HuH-7 (cell line): ENCODE measurements at regions not wholly inside any gene's neighbourhood (a gene's known extent, or its start where the extent isn't known, plus 50 kb on each side); places are given as distances from the start of the nearest gene placed in this dataset.

ENCODE experiments used
- DNase-seq: peaks from one replicate; pipeline ENCODE4 v3.0.0; 2011; ENCODE audit warnings: low spot score

- no peak for DNase-seq
These were observed 476.4 kb upstream of the FSTL5 start for GRCh38 chr4:162640152-162640551.

DNA sequence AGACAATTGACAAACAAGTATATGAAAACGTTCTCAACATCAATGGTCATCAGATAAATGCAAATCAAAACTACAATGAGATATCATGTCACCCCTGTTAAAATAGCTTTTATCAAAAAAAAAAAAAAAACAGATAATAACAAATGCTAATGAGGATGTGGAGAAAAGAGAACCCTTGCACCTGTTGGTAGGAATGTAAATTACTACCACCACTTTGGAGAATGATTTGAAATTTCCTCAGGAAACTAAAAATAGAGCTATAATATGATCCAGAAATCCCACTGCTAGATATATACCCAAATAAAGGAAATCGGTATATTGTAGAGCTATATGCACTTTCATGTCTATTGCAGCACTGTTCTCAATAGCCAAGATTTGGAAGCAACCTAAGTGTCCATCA, 470.6 kb upstream of the FSTL5 start:
- DNase-seq, result no peak

- no peak for DNase-seq
These were observed 458.9 kb upstream of the FSTL5 start for GRCh38 chr4:162622664-162623063.

- DNase-seq, result no peak
These were observed 446.3 kb upstream of the FSTL5 start for GRCh38 chr4:162610116-162610515.

- no peak for DNase-seq
These were observed 422.5 kb upstream of the FSTL5 start for GRCh38 chr4:162586266-162586665.

DNA sequence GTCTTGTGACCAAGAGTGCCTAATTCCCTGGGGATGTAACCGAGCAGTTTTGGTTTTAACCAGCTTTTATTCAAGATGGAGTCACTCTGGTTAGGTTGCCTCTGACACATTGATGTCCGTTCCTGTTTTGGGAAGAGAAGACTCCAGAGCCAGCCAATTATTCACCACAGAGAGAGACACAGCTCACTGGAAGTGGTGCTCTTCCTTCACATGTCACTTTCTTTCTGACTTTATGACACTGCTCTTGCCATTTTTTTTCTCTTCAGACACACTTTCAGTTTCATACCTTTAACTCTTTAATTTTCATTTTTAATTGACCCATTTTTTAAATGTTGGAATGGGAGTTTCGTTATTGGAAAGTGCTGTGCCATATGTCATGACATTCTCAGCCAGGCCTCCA, 418.4 kb upstream of the FSTL5 start:
- no peak for DNase-seq

DNA sequence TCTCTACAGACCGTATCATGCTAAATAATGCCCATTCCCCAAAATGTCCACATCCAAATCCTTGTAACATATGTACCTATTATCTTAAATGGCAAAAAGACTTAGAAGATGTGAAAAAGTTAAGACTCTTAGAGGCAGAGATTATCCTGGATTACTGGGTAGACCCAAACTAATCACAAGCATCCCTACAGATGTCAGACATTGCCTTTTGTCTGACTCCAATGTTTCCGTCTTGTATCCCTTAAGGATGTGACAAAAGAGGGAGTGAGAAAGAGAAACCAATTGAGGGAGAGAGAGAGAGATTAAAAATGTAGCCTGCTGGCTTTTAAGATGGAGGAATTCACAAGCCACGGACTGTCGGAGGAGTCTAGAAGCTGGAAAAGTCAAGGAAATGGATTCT, 401.9 kb upstream of the FSTL5 start:
- no peak for DNase-seq

DNA sequence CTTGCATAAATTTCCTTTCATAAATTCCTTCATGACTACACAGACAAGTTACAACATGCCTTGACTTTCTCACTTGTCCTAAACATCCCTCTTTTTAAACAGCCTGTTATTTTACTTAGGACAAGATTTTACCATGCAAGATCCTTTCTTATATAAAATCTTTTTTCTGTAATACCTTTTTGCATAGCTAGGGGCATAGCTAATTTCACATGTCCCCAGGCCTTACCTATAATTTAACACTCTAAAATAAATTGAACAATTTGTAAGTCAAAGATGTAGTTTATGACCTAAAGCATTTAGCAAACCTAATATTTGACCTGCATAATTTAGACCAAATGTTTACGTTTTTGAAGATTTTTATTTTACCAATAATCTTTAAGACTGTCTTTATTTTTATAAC, 396.3 kb upstream of the FSTL5 start:
- no peak for DNase-seq

- DNase-seq, result no peak
These were observed 393.8 kb upstream of the FSTL5 start for GRCh38 chr4:162557516-162558106.

GRCh38 chr4:162535121-162535520, 371.3 kb upstream of the FSTL5 start:
- no peak for DNase-seq

GRCh38 chr4:162523171-162523570, 359.4 kb upstream of the FSTL5 start:
- no peak for DNase-seq

DNA sequence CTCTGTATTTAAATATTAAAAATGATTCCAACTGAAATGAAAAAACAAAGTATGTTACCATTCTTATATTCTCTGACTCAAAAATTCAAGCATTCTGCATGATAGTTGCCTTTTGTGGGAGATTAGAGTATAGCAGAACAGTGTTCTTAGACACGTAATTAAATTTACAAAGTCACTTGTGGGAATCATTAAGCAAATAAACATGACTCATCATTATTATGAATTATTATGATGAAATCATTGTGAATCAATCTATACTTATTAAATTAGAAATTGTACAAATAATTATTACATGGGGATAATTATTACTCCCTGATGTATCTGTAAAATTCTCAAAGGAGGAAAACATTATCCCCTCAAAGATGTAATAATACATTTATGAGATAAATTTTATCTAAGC, 358.9 kb upstream of the FSTL5 start:
- no peak for DNase-seq

- DNase-seq, result no peak
These were observed 347.1 kb upstream of the FSTL5 start for GRCh38 chr4:162510937-162511336.

GRCh38 chr4:162510115-162510514, 346.3 kb upstream of the FSTL5 start:
- DNase-seq, result no peak

DNA sequence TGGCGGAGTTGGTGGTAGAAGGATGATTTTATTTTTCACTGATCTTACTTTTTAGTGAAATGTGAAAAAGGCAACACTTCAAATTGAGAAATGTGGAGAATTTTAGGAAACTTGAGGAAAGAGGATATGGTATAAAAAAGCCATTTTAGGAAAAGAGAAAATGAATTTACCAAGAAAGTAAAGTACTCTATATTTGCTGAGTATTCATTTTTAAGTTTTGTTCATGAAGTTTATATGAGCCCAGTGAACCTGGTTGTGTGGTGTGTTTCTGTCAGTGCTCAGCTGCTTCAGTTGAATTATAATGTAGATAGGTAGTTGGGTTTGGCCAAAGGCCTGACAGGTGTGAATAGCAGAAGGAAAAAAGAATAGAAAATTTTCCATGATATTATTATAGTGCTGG, 345.5 kb upstream of the FSTL5 start:
- DNase-seq, result no peak

DNA sequence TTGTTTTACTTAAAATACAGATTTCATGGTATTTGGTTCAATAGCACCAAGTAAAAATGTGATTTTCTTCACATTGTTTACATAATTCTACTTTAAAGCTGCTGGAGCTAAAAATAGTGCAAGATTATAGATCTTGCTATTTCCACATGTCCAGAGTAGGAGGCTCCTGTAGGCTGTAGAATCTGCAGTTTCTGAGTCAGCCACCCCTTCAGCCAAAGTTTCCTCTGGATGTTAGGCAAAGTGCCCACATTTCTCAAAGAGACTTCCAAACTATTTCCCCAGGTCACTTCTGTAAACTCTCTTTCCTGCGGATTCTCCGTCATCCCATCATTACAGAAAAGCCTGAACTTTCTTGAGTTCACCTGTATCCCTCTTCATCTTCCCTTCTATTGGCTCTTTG, 342.5 kb upstream of the FSTL5 start:
- DNase-seq, result no peak

DNA sequence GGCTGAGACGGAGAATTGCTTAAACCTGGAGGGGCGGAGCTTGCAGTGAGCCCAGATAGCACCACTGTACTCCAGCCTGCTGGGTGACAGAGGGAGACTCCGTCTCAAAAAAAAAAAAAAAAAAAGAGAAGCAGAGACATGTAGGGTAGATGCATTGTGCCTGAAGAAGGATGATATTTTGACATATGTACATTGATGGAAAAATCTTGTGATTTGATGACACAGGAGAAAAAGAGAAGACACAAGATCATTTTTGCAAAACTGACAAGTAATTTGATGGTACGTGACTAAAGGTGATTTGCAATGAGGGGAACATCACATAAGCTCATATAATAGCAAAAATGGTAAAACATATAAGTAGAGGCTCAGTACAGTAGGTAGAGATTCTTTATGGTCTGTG, 340.1 kb upstream of the FSTL5 start:
- DNase-seq, result no peak

DNA sequence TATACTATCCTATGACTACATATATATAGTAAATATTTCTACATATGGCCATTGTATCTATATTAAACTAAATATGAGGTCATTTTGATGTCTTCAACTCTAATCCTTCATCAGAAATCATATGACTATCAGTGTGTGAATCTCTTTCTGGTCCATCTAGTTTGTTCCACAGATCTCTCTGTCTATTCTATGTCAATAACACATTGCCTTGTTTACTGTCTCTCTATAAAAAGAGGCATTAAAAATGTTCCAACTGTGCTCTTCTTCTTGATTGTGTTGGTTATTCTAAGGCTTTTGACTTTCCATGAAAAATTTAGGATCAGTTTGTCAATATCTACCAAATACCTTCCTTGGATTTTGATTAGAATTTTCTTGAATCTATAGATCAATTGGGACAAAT, 338.3 kb upstream of the FSTL5 start:
- DNase-seq, result no peak

- DNase-seq, result no peak
These were observed 335.7 kb upstream of the FSTL5 start for GRCh38 chr4:162499478-162499877.

- no peak for DNase-seq
These were observed 334.4 kb upstream of the FSTL5 start for GRCh38 chr4:162498168-162498567.

DNA sequence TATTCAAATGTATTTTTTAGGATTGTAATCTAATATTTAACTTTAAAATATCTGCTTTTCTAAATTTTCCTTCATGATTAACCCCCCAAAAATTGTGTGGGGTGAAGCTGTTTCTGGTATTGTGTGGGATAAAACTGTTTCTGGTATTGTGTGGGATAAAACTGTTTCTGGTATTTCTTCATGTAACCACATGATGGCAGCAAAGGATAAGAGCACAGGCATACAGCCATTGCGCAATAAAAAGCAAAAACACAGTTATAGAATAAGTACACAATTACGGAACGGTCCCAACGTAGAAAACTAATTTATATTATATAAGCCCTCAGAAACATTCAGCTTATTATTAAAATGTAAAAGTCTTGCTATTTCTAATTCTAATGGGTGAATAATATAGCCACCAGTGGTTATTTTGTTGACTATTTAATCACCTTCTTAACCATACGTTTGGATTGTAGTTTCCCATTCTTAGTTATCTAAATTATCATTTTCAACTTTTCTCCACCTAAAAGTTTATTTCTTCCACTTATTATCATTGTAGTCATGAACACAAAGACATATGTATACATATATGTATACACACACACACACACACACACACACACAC, 333.9 kb upstream of the FSTL5 start:
- DNase-seq, result peak; percentile 5

DNA sequence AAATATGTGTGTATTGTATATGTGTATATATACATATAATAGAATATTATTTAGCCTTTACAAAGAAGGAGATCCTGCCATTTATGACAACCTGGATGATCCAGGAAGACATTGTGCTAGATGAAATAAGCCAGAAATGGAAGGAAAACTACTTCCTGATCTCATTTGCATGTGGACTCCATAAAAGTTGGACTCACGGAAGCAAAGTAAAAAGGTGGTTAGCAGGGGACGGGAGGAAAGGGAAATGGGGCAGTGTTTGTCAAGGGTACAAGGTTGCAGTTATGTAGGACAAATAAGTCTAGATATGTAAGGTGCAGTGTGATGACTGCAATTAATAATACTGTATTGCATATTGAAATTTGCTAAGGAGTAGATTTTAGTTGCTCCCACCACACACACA, 331.1 kb upstream of the FSTL5 start:
- DNase-seq, result no peak

DNA sequence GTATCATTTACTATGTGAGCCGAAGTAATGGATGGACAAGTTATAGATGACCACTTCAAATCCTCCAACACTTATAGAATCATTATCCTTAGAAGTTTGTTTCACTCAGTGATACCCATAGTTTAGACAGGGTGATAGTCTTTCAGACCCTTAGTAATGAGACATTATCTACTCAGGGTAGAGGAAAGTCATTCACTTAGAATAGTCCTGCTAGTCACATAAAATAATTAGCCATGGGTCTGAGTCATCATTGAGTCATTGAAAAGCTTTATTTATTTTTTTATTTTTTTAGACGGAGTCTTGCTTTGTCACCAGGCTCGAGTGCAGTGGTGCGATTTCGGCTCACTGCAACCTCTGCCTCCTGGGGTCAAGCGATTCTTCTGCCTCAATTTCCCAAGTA, 321.7 kb upstream of the FSTL5 start:
- DNase-seq, result no peak

- DNase-seq, result no peak
These were observed 311.4 kb upstream of the FSTL5 start for GRCh38 chr4:162475246-162475645.

DNA sequence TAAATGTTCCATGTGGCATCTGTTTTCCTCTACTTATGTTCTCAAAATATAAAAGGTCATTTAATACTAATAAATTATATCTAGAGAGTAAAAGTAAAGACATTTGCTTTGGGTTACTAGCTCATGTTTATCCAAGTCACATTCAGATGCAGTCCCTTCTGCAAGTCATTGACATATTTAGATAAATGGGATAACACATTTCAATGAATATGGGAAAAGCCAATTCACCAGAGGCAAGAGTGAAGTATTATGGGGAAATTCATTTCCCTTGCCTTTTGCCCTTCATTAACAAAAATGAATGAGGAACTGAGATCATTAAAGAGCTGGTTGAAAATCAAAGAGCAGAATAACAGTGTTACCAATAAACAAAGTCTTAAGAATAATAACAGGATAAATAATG, 306.2 kb upstream of the FSTL5 start:
- DNase-seq, result no peak
